CD1c-positive myeloid dendritic cell (primary cell): ENCODE measurements at regions not wholly inside any gene's neighbourhood (a gene's known extent, or its start where the extent isn't known, plus 50 kb on each side); places are given as distances from the start of the nearest gene placed in this dataset.

ENCODE experiments used
- DNase-seq: peaks from one replicate; pipeline ENCODE4 v3.0.0-alpha.2; 2016; ENCODE audit errors: extremely low spot score

- DNase-seq: no peak
These were observed 85.1 kb upstream of the USP47 start for GRCh38 chr11:11756718-11757117.

- no peak for DNase-seq
These were observed 85.9 kb upstream of the USP47 start for GRCh38 chr11:11755871-11756270.

GRCh38 chr11:11752679-11753078 is 89.1 kb upstream of the USP47 start:
- DNase-seq: no peak

- no peak for DNase-seq
These were observed 91.5 kb upstream of the USP47 start for GRCh38 chr11:11750017-11750878.

GRCh38 chr11:11748706-11749365 is 92.9 kb upstream of the USP47 start:
- no peak for DNase-seq

- DNase-seq: no peak
These were observed 94.2 kb upstream of the USP47 start for GRCh38 chr11:11747570-11747969.

GRCh38 chr11:11746449-11746848 is 95.3 kb upstream of the USP47 start:
- no peak for DNase-seq

- DNase-seq: no peak
These were observed 98.6 kb upstream of the USP47 start for GRCh38 chr11:11743216-11743615.

GRCh38 chr11:11742486-11742885 is 99.3 kb upstream of the USP47 start:
- DNase-seq: no peak

GRCh38 chr11:11740836-11741235 is 100.9 kb upstream of the USP47 start:
- no peak for DNase-seq

- no peak for DNase-seq
These were observed 101.6 kb upstream of the USP47 start for GRCh38 chr11:11740073-11740702.

GRCh38 chr11:11738370-11738769 is 103.4 kb upstream of the USP47 start:
- no peak for DNase-seq

GRCh38 chr11:11735586-11735985 is 106.2 kb upstream of the USP47 start:
- DNase-seq: no peak

GRCh38 chr11:11733246-11733747 is 108.5 kb upstream of the USP47 start:
- DNase-seq: no peak

GRCh38 chr11:11732116-11732515 is 109.7 kb upstream of the USP47 start:
- no peak for DNase-seq

GRCh38 chr11:11731311-11732083 is 109.7 kb upstream of the GALNT18 start:
- no peak for DNase-seq

GRCh38 chr11:11728386-11728785 is 106.6 kb upstream of the GALNT18 start:
- DNase-seq: no peak

GRCh38 chr11:11725438-11725837 is 103.6 kb upstream of the GALNT18 start:
- no peak for DNase-seq

- no peak for DNase-seq
These were observed 103.2 kb upstream of the GALNT18 start for GRCh38 chr11:11724994-11725393.

GRCh38 chr11:11722861-11723260 is 101.1 kb upstream of the GALNT18 start:
- no peak for DNase-seq

GRCh38 chr11:11722246-11722645 is 100.4 kb upstream of the GALNT18 start:
- no peak for DNase-seq

GRCh38 chr11:11718511-11718910 is 96.7 kb upstream of the GALNT18 start:
- DNase-seq: no peak
